A549 (cell line): ENCODE measurements at regions not wholly inside any gene's neighbourhood (a gene's known extent, or its start where the extent isn't known, plus 50 kb on each side); places are given as distances from the start of the nearest gene placed in this dataset.
A peak's percentile ranks its signal among the peaks of the same experiment; 100 is the strongest.
"Not testable (repeated sequence)": the region's sequence is repeated elsewhere in the genome, so short reads cannot be mapped to it uniquely, and the experiment has no call there.

Source experiments
- ATAC-seq, 2 experiments: fragments of 200-7000 bp in 1 of 2; fragments of >200 bp in 1 of 2; cut with Nextera tagmentation in 1 of 2; cut with Tn5 transposase in 1 of 2; 3 replicates each; pipeline versions ENCODE4 v1.8.0 to v1.9.1; 2018 to 2020; ENCODE audit warnings: mild to moderate bottlenecking in 1 of 2, moderate library complexity in 1 of 2
- CTCF ChIA-PET: fragments of 300-600 bp; sonication (Branson Sonifier 250); formaldehyde crosslinking; extraction: SDS; loops from one replicate; lab custom pipeline; 2021; ENCODE audit warnings: antibody characterized with exemption, inconsistent platforms; lab: Yijun Ruan, JAX
- POLR2A ChIA-PET: fragments of 350-600 bp; formaldehyde crosslinking; extraction: SDS; loops from one replicate; lab custom pipeline; 2021; ENCODE audit warnings: antibody characterized with exemption, inconsistent platforms; lab: Yijun Ruan, JAX
- DNase-seq, 2 experiments: peaks; one replicate each; pipeline versions ENCODE4 v3.0.0 to v3.0.0-alpha.2; 2011 to 2016; ENCODE audit warnings: low read depth in 1 of 2, low spot score in 1 of 2
- FAIRE-seq: peaks from 2 replicates; lab custom pipeline; 2011; peaks lifted over from hg19 to GRCh38; lab: Jason Lieb, UNC
- H3K27ac ChIP-seq, 2 experiments: fragments of >200 bp; sonication (Bioruptor Twin); formaldehyde crosslinking; 3 replicates each; pipeline ENCODE4 v1.5.1; 2016 to 2017
- H3K4me1 ChIP-seq: fragments of >200 bp; sonication (Bioruptor Twin); formaldehyde crosslinking; 3 replicates; pipeline ENCODE4 v1.6.1; 2016
- H3K4me2 ChIP-seq: fragments of >200 bp; sonication (Bioruptor Twin); formaldehyde crosslinking; 3 replicates; pipeline ENCODE4 v1.6.1; 2016
- H3K4me3 ChIP-seq: fragments of >200 bp; sonication (Bioruptor Twin); formaldehyde crosslinking; 3 replicates; pipeline ENCODE4 v1.5.1; 2016
- H3K9me3 ChIP-seq: fragments of >200 bp; sonication (Bioruptor Twin); formaldehyde crosslinking; 3 replicates; pipeline ENCODE4 v1.6.1; 2016
- ATOH8 ChIP-seq: fragments of 250-450 bp; sonication (Bioruptor Pico); IDR thresholded peaks from 2 replicates; pipeline ENCODE4 v1.5.0; 2020; ENCODE audit warnings: low read depth, mild to moderate bottlenecking, moderate library complexity
- CEBPB ChIP-seq, 2 experiments: fragments of >200 bp in 1 of 2; sonication (Bioruptor Twin) in 1 of 2; formaldehyde crosslinking in 1 of 2; IDR thresholded peaks; 2 replicates each; pipeline ENCODE4 v1.6.1; 2012 to 2016
- CTCF ChIP-seq: fragments of >200 bp; sonication (Bioruptor Twin); formaldehyde crosslinking; IDR thresholded peaks from 3 replicates; pipeline ENCODE4 v1.5.1; 2016
- EHF ChIP-seq: fragments of 250-450 bp; sonication (Bioruptor Pico); IDR thresholded peaks from 2 replicates; pipeline ENCODE4 v1.5.0; 2020; ENCODE audit warnings: mild to moderate bottlenecking
- FOSL2 ChIP-seq, 2 experiments: fragments of 450-650 bp in 1 of 2; fragments of >200 bp in 1 of 2; sonication (Bioruptor Twin) in 1 of 2; formaldehyde crosslinking; IDR thresholded peaks; 2 replicates each; pipeline versions ENCODE4 v1.5.0 to v1.6.1; 2016 to 2020; ENCODE audit warnings: mild to moderate bottlenecking in 1 of 2, moderate library complexity in 1 of 2
- HDAC2 ChIP-seq: fragments of 200-600 bp; sonication (generic); IDR thresholded peaks from 2 replicates; pipeline ENCODE4 v1.6.1; 2016
- HES2 ChIP-seq: fragments of >200 bp; sonication (Bioruptor Twin); formaldehyde crosslinking; IDR thresholded peaks from 2 replicates; pipeline ENCODE4 v1.6.1; 2016
- HOXB5 ChIP-seq: fragments of 250-450 bp; sonication (Bioruptor Pico); IDR thresholded peaks from 2 replicates; pipeline ENCODE4 v1.5.0; 2020; ENCODE audit warnings: mild to moderate bottlenecking, moderate library complexity
- KDM1A ChIP-seq: fragments of 200-600 bp; sonication (generic); IDR thresholded peaks from 2 replicates; pipeline ENCODE4 v1.6.1; 2016; ENCODE audit warnings: low read depth, mild to moderate bottlenecking
- MAFK ChIP-seq: fragments of 450-650 bp; IDR thresholded peaks from 2 replicates; pipeline ENCODE4 v1.6.1; 2014; ENCODE audit not compliant: partially characterized antibody
- NFE2L2 ChIP-seq: fragments of 150-350 bp; conservative IDR thresholded peaks from 2 replicates; pipeline ENCODE4 v1.6.1; 2014; ENCODE audit warnings: low read length
- NPAS2 ChIP-seq: fragments of 250-450 bp; sonication (Bioruptor Pico); IDR thresholded peaks from 2 replicates; pipeline ENCODE4 v1.8.0; 2022; ENCODE audit warnings: mild to moderate bottlenecking, moderate library complexity, borderline replicate concordance
- NR3C1 ChIP-seq: fragments of >200 bp; sonication (Bioruptor Twin); formaldehyde crosslinking; IDR thresholded peaks from 3 replicates; pipeline ENCODE4 v1.6.1; 2017
- PHF8 ChIP-seq: fragments of 200-600 bp; sonication (generic); IDR thresholded peaks from 2 replicates; pipeline ENCODE4 v1.6.1; 2016; ENCODE audit warnings: low read depth, mild to moderate bottlenecking, antibody characterized with exemption, moderate library complexity, borderline replicate concordance
- POLR2AphosphoS2 ChIP-seq: conservative IDR thresholded peaks from 2 replicates; pipeline ENCODE4 v1.6.1; 2012; ENCODE audit warnings: low read length, improper control_type of control experiment, inconsistent platforms
- RAD21 ChIP-seq, 2 experiments: fragments of >200 bp in 1 of 2; sonication (Bioruptor Twin) in 1 of 2; formaldehyde crosslinking in 1 of 2; IDR thresholded peaks in 1 of 2; conservative IDR thresholded peaks in 1 of 2; 2 replicates in 1 of 2; 3 replicates in 1 of 2; pipeline ENCODE4 v1.6.1; 2012 to 2018; ENCODE audit warnings: inconsistent platforms in 1 of 2
- RARB ChIP-seq: fragments of 250-450 bp; sonication (Bioruptor Pico); IDR thresholded peaks from 2 replicates; pipeline ENCODE4 v1.8.0; 2021; ENCODE audit warnings: mild to moderate bottlenecking, moderate library complexity
- RCOR1 ChIP-seq: fragments of 150-350 bp; IDR thresholded peaks from 2 replicates; pipeline ENCODE4 v1.6.1; 2014; ENCODE audit warnings: antibody characterized with exemption, low read length, low read depth
- SMC3 ChIP-seq: fragments of >200 bp; sonication (Bioruptor Twin); formaldehyde crosslinking; IDR thresholded peaks from 3 replicates; pipeline ENCODE4 v1.6.1; 2018; ENCODE audit warnings: inconsistent platforms
- SREBF2 ChIP-seq: fragments of 450-650 bp; IDR thresholded peaks from 2 replicates; pipeline ENCODE4 v1.6.1; 2014; ENCODE audit warnings: mild to moderate bottlenecking, moderate library complexity
- TP53 ChIP-seq: fragments of 250-450 bp; sonication (Bioruptor Pico); IDR thresholded peaks from 2 replicates; pipeline ENCODE4 v1.5.0; 2021; ENCODE audit warnings: mild to moderate bottlenecking, moderate library complexity
- ZC3H11A ChIP-seq: fragments of 450-650 bp; IDR thresholded peaks from 2 replicates; pipeline ENCODE4 v1.6.1; 2014; ENCODE audit warnings: antibody characterized with exemption, mild to moderate bottlenecking
- ZSCAN20 ChIP-seq: fragments of 250-450 bp; sonication (Bioruptor Pico); IDR thresholded peaks from 2 replicates; pipeline ENCODE4 v1.8.0; 2022; ENCODE audit warnings: mild to moderate bottlenecking, moderate library complexity
- WGBS: methylation state at CpG from one replicate; pipeline ENCODE4 v1.1.6; 2017; ENCODE audit errors: missing lambda C conversion rate; 5-methylcytosine and 5-hydroxymethylcytosine counted together
- TF ChIP-seq, protein P1 (sequence below): fragments of 250-450 bp; sonication (Bioruptor Pico); IDR thresholded peaks from 2 replicates; pipeline ENCODE4 v1.5.0; 2021; ENCODE audit warnings: mild to moderate bottlenecking, moderate library complexity, borderline replicate concordance
- TF ChIP-seq, protein P2 (sequence below): IDR thresholded peaks from 2 replicates; pipeline ENCODE4 v1.6.1; 2012

DNA sequence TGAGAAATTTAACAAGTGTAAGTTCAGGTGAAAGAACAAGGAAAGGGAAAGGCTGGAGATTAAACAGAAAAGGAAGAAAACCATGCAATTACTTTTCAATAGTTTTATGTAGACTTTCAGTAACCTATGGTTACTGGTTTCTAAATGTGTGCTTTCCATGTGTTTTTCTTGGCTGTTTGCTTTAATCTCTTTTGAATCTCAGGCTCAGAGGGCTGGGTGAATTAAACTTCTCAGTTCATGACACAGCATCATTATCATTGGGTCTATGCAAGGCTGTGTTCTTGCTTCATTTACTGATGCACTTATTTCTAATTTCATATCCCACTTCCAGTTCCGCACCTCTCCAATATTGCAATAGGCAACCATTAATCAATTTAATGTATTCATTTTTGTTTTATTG is 266.5 kb upstream of the UGT8 start:
- no peak overlapping the region for H3K4me2 ChIP-seq
- H3K4me3 ChIP-seq = no peak overlapping the region
- FAIRE-seq (no peak), ATAC-seq (no peak)
- POLR2A ChIA-PET = no interaction called here
- no peak for TF ChIP-seq ZC3H11A
- TF ChIP-seq, all 56 proteins: peak for 0
- no peak overlapping the region for H3K27ac ChIP-seq
- CTCF ChIA-PET = no interaction called here
- 91% methylated on average over 1 of the region's 1 CpG for WGBS
- no peak for DNase-seq
- no peaks in the 10 kb centered on the region for H3K9me3 ChIP-seq
- no peaks in the 10 kb centered on the region for H3K4me1 ChIP-seq

DNA sequence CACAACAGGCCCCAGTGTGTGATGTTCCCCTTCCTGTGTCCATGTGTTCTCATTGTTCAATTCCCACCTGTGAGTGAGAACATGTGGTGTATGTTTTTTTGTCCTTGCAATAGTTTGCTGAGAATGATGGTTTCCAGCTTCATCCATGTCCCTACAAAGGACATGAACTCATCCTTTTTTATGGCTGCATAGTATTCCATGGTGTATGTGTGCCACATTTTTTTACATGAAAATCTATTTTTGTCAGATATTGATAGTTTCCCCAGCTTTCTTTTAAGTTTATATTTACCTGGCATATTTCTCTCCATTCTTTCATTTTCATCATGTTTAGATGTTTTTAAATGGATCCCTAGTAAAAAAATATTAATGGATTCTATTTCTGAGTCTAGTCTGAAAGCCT is 264.2 kb upstream of the UGT8 start:
- POLR2A ChIA-PET, FAIRE-seq, CTCF ChIA-PET, H3K4me3 ChIP-seq, H3K27ac ChIP-seq, DNase-seq, ATAC-seq, H3K9me3 ChIP-seq, H3K4me1 ChIP-seq, H3K4me2 ChIP-seq: not testable (repeated sequence)

DNA sequence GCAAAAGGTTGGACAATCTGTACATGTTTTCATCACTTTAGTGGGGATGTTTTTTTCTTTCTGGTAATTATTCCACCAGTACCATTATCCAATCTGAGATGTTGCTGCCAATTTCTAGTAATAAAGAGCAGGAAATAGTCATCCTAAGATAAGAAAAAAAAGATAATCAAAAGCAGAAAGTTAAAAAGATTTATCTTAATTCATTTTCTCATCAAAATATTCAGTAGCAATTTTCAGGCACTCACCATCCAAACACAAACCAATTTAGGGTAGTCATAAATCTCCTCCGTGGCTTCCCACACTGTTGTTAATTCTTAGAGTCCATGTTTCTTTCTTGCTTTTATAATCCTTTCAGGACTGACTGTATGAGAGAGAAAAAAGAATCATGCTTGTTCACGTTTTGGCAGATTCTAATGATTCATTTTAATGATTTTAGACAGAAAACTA is 263.7 kb upstream of the UGT8 start:
- TF ChIP-seq POLR2AphosphoS2 = no peak
- TF ChIP-seq RCOR1 = no peak
- no peak for TF ChIP-seq NR3C1
- no peak for TF ChIP-seq RAD21 (conservative IDR thresholded peaks at IDR 0.05 in 1 of 2, IDR thresholded peaks at IDR 0.05 in 1 of 2)
- no peak for TF ChIP-seq SREBF2
- TF ChIP-seq HDAC2 = no peak
- TF ChIP-seq EHF (CRISPR knock-in tag) = no peak
- no peak for TF ChIP-seq HOXB5
- no peak for TF ChIP-seq KDM1A
- TF ChIP-seq CTCF = no peak
- TF ChIP-seq NPAS2 (CRISPR knock-in tag) = no peak
- TF ChIP-seq, all 56 proteins: peak for 0
- Histone ChIP-seq H3K4me3 (no peak overlapping the region), H3K9me3 (no peaks in the 10 kb centered on the region), H3K4me1 (no peaks in the 10 kb centered on the region), H3K4me2 (no peak overlapping the region), H3K27ac (no peak overlapping the region)
- no peak for DNase-seq
- FAIRE-seq = no peak
- ChIA-PET CTCF (no interaction called here), POLR2A (no interaction called here)
- ATAC-seq = no peak
- 19% methylated on average over 2 of the region's 2 CpGs for WGBS

DNA sequence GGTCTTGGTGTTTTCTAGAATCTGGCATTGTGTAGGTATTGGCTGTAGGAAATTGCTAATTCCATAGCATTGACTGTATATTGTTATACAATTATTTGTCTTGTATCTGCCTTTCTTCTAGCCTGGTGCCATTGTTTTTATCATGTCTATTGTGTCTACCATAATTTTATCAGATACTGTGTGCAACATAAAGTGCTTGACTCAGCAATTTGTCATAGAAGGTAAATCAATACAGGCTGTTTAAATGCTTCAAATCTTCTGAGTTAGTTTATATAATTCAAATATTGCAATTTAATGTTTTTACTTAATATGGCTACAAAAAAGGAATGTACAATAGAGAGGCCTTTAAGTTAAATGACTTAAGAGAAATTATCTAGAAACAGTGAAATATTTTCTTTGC is 263.3 kb upstream of the UGT8 start:
- ChIA-PET CTCF (no interaction called here), POLR2A (no interaction called here)
- Histone ChIP-seq H3K4me2 (no peak overlapping the region), H3K4me1 (no peaks in the 10 kb centered on the region), H3K4me3 (no peak overlapping the region), H3K9me3 (no peaks in the 10 kb centered on the region), H3K27ac (no peak overlapping the region)
- FAIRE-seq = no peak
- no peak for DNase-seq
- TF ChIP-seq, protein P1, sequence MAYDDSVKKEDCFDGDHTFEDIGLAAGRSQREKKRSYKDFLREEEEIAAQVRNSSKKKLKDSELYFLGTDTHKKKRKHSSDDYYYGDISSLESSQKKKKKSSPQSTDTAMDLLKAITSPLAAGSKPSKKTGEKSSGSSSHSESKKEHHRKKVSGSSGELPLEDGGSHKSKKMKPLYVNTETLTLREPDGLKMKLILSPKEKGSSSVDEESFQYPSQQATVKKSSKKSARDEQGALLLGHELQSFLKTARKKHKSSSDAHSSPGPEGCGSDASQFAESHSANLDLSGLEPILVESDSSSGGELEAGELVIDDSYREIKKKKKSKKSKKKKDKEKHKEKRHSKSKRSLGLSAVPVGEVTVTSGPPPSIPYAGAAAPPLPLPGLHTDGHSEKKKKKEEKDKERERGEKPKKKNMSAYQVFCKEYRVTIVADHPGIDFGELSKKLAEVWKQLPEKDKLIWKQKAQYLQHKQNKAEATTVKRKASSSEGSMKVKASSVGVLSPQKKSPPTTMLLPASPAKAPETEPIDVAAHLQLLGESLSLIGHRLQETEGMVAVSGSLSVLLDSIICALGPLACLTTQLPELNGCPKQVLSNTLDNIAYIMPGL (CRISPR knock-in tag) = no peak
- TF ChIP-seq MAFK = peak; percentile 82
- no peak for ATAC-seq

DNA sequence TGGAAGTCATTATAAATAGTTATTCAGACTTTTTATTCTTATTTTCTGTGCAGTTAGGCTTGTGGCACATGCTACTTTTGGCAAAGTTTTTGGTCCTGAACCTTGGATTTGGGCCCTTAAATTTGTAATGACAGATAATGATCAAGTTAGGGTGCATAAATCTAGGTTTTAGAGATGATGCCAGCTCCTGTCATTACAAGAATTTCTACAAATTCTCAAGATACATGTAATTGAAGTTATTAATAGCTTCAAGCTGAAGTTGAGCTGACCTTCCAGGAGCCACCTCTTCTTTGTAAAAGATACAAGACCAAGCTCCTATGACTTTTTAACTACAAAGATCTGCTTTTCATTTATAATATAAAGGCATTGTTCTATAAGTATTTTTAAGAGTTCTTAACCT is 255.6 kb upstream of the UGT8 start:
- Histone ChIP-seq H3K27ac (no peak overlapping the region), H3K4me1 (no peaks in the 10 kb centered on the region), H3K4me2 (no peak overlapping the region), H3K4me3 (no peak overlapping the region), H3K9me3 (no peaks in the 10 kb centered on the region)
- ChIA-PET POLR2A (no interaction called here), CTCF (no interaction called here)
- FAIRE-seq (no peak), ATAC-seq (no peak), DNase-seq (no peak)
- TF ChIP-seq PHF8 (no peak), CEBPB (IDR thresholded peaks at IDR 0.05) (no peak), SMC3 (no peak), EHF (CRISPR knock-in tag) (no peak), HES2 (no peak), KDM1A (no peak), ZSCAN20 (no peak), NFE2L2 (no peak), RARB (CRISPR knock-in tag) (no peak), TP53 (no peak), FOSL2 (IDR thresholded peaks at IDR 0.05) (no peak), FOSL2 (CRISPR knock-in tag; IDR thresholded peaks at IDR 0.05) (no peak), ATOH8 (CRISPR knock-in tag) (no peak), HDAC2 (no peak)
- TF ChIP-seq, protein P2, sequence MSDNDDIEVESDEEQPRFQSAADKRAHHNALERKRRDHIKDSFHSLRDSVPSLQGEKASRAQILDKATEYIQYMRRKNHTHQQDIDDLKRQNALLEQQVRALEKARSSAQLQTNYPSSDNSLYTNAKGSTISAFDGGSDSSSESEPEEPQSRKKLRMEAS = no peak
